OCI-LY7 (cell line): ENCODE measurements at regions not wholly inside any gene's neighbourhood (a gene's known extent, or its start where the extent isn't known, plus 50 kb on each side); places are given as distances from the start of the nearest gene placed in this dataset.
"Not testable (repeated sequence)": the region's sequence is repeated elsewhere in the genome, so short reads cannot be mapped to it uniquely, and the experiment has no call there.

Experiments used
- EZH2phosphoT487 ChIP-seq: fragments of 200-600 bp; sonication (generic); IDR thresholded peaks from 2 replicates; pipeline ENCODE4 v1.6.1; 2018; ENCODE audit warnings: low read depth, borderline replicate concordance, mild to moderate bottlenecking, mixed run types, antibody characterized with exemption, low read length, moderate library complexity, mixed read lengths
- TF ChIP-seq, protein P1 (sequence below): fragments of 200-600 bp; sonication (generic); conservative IDR thresholded peaks from 2 replicates; pipeline ENCODE4 v1.5.1; 2014; ENCODE audit warnings: mild to moderate bottlenecking, antibody characterized with exemption, low read length, moderate library complexity, mixed read lengths

DNA sequence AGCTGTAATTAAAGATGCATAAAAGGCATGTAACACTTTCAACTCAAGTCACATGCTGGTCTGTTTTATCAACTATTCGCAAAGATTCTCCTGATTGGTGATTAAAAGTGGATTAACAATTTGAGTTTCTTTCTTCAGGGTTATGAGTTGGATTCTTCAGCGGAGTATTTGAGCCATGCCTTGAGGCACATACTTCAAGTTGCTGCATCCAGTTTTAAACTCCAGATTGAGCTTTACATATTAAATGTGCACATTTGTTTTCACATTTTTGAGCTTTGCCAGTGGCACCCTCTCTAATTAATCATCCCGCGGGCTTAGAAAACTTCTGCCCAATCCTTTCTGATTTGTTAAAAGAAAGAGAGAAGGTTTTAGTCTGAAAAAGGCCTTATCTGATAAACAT, 654.5 kb downstream of the PRIM2 start:
- TF ChIP-seq, protein P1, sequence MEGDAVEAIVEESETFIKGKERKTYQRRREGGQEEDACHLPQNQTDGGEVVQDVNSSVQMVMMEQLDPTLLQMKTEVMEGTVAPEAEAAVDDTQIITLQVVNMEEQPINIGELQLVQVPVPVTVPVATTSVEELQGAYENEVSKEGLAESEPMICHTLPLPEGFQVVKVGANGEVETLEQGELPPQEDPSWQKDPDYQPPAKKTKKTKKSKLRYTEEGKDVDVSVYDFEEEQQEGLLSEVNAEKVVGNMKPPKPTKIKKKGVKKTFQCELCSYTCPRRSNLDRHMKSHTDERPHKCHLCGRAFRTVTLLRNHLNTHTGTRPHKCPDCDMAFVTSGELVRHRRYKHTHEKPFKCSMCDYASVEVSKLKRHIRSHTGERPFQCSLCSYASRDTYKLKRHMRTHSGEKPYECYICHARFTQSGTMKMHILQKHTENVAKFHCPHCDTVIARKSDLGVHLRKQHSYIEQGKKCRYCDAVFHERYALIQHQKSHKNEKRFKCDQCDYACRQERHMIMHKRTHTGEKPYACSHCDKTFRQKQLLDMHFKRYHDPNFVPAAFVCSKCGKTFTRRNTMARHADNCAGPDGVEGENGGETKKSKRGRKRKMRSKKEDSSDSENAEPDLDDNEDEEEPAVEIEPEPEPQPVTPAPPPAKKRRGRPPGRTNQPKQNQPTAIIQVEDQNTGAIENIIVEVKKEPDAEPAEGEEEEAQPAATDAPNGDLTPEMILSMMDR: not testable (repeated sequence)
- not testable (repeated sequence) for TF ChIP-seq EZH2phosphoT487
